GM19455 (cell line): ENCODE measurements at regions not wholly inside any gene's neighbourhood (a gene's known extent, or its start where the extent isn't known, plus 50 kb on each side); places are given as distances from the start of the nearest gene placed in this dataset.

Source experiments
- ATAC-seq: cut with Tn5 transposase; IDR thresholded peaks from one replicate; pipeline ENCODE4 v1.9.1; 2021; ENCODE audit not compliant: unreplicated experiment

- ATAC-seq: no peak
These were observed 87.3 kb downstream of the TMEM100 start for GRCh38 chr17:55635253-55635914.

- no peak for ATAC-seq
These were observed 88.0 kb downstream of the TMEM100 start for GRCh38 chr17:55634702-55635101.

- ATAC-seq: no peak
These were observed 89.8 kb downstream of the TMEM100 start for GRCh38 chr17:55632893-55633292.

- no peak for ATAC-seq
These were observed 90.4 kb downstream of the TMEM100 start for GRCh38 chr17:55632236-55632635.

GRCh38 chr17:55629995-55630394 is 92.7 kb downstream of the TMEM100 start:
- ATAC-seq: no peak

GRCh38 chr17:55625521-55625920 is 97.1 kb downstream of the TMEM100 start:
- ATAC-seq: peak; percentile 66

GRCh38 chr17:55624772-55625433 is 97.8 kb downstream of the TMEM100 start:
- ATAC-seq: peak; percentile 65

GRCh38 chr17:55622547-55622946 is 100.1 kb downstream of the TMEM100 start:
- no peak for ATAC-seq

- ATAC-seq: no peak
These were observed 101.7 kb downstream of the TMEM100 start for GRCh38 chr17:55620945-55621344.

- no peak for ATAC-seq
These were observed 102.6 kb downstream of the TMEM100 start for GRCh38 chr17:55620023-55620422.

- no peak for ATAC-seq
These were observed 105.2 kb downstream of the TMEM100 start for GRCh38 chr17:55617441-55617840.

GRCh38 chr17:55614061-55614460 is 102.8 kb upstream of the SMIM36 start:
- ATAC-seq: no peak

- ATAC-seq: no peak
These were observed 101.5 kb upstream of the SMIM36 start for GRCh38 chr17:55612691-55613141.

GRCh38 chr17:55607731-55608341 is 96.6 kb upstream of the SMIM36 start:
- ATAC-seq: no peak

GRCh38 chr17:55606488-55606815 is 95.2 kb upstream of the SMIM36 start:
- no peak for ATAC-seq

- ATAC-seq: no peak
These were observed 94.6 kb upstream of the SMIM36 start for GRCh38 chr17:55605705-55606487.

GRCh38 chr17:55601874-55602364 is 90.7 kb upstream of the SMIM36 start:
- ATAC-seq: no peak

GRCh38 chr17:55598495-55598894 is 87.2 kb upstream of the SMIM36 start:
- ATAC-seq: no peak

- no peak for ATAC-seq
These were observed 77.4 kb upstream of the SMIM36 start for GRCh38 chr17:55588446-55589242.

- ATAC-seq: no peak
These were observed 76.4 kb upstream of the SMIM36 start for GRCh38 chr17:55587608-55588139.
